Esophagus muscularis mucosa (tissue), 4 donors: ENCODE measurements at regions not wholly inside any gene's neighbourhood (a gene's known extent, or its start where the extent isn't known, plus 50 kb on each side); places are given as distances from the start of the nearest gene placed in this dataset.

ENCODE experiments used
- CTCF ChIP-seq, 3 experiments: fragments of 200-600 bp in 2 of 3; fragments of 450-650 bp in 1 of 3; sonication (generic) in 2 of 3; IDR thresholded peaks; one replicate each; pipeline ENCODE4 v1.5.1; 2017 to 2019; ENCODE audit warnings: antibody characterized with exemption in 3 of 3, mild to moderate bottlenecking in 2 of 3, moderate library complexity in 1 of 3
- EP300 ChIP-seq: sonication (generic); formaldehyde crosslinking; IDR thresholded peaks from one replicate; pipeline ENCODE4 v1.6.1; 2017; ENCODE audit warnings: antibody characterized with exemption
- POLR2A ChIP-seq: fragments of 450-650 bp; IDR thresholded peaks from one replicate; pipeline ENCODE4 v1.6.1; 2017; ENCODE audit warnings: antibody characterized with exemption, moderate library complexity, mild to moderate bottlenecking, low read depth
- POLR2AphosphoS5 ChIP-seq, 2 donors: sonication (generic); formaldehyde crosslinking; IDR thresholded peaks; one replicate each; pipeline ENCODE4 v1.6.1; 2017; ENCODE audit warnings: antibody characterized with exemption in 2 of 2

- TF ChIP-seq CTCF (IDR thresholded peaks at IDR 0.05) (no peak), POLR2A (no peak), EP300 (no peak), POLR2AphosphoS5 (IDR thresholded peaks at IDR 0.05) (no peak)
Observed at GRCh38 chr22:49133541-49133940, 694.1 kb downstream of the BRD1 start.
